ENCODE measurements at regions not wholly inside any gene's neighbourhood (a gene's known extent, or its start where the extent isn't known, plus 50 kb on each side); places are given as distances from the start of the nearest gene placed in this dataset.
"Not testable (repeated sequence)": the region's sequence is repeated elsewhere in the genome, so short reads cannot be mapped to it uniquely, and the experiment has no call there.

DNA sequence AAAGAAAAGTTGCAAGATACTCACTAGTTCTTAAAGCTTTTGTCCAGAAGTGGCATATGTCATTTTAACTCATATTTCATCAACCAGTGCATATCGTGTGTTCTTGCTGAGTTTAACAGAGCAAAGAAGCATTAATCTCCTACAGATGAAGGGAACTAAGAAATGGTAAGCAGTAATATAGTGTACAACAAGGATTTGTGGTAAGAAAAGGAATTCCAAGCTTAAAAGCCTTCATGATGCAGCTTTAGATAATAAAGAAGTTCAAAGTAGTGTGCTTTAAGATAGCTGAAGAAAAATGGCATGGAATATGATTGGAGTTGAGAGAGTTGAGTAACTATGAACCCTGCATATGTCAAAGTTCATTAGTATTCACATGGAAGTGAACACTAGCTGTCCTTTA is 649.8 kb upstream of the FSHR start:
- no peak for DNase-seq

DNA sequence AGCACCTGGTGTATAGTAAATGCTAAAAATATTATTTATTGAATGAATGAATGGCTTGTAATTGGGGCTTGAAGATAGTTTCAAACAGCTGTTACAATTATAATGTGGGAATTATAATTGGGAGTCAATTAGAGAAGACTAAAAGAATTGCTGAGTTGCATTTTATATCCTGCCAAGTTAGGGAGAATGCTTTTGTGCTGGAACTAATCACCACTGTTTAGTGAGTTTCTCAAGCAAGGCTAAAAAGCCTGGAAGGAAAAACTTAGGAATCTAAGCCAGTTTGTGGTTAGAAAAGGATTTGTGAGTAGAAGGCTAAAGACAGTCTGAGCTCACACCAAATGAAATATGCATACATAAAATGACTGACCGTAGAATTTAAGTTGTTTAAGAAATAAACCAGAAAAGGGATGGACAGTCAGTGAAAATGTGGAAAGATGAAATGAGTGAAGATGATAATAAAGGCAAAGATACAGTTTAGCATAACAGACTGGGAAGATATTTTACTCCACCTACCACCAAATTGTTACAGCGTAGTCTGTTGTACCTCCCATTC is 647.7 kb upstream of the FSHR start:
- DNase-seq, result peak in 2 of 58 donors; percentile 0 to 3

DNA sequence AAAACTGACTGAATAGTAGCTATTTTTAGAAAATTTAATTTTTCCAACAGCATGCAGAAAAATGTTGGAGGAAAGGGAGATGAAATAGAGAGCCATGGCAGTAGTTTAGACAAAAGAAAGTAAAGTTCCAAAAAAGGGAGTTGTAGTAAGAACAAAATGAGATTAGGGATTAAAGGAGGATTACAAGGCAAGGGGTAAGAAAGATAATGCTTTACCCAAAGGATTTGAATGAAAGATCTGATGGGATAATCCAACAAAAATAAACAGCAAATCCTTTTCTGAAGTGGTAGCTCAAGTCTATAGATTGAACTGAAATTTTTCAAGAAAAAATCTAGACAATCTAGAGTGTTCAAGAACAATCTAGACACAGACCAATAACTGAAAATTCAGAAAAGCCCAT is 644.3 kb upstream of the FSHR start:
- no peak for DNase-seq

DNA sequence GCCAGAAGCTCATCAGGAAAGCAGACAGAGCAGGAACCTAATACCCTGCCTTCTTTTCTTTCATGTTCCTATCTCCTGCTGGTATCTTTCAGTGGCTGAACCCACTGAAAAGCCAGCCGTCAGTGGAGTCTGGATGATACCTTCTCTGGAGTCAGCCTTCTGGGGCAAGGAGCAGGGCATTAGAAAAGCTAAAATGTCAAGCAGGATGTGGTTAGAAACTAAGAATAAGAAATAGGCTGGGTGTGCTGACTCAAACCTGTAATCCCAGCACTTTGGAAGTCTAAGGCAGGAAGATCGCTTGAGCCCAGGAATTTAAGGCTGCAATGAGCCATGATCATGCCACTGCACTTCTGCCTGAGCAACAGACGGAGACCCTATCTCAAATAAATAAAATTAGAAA is 642.0 kb upstream of the FSHR start:
- no peak for DNase-seq

DNA sequence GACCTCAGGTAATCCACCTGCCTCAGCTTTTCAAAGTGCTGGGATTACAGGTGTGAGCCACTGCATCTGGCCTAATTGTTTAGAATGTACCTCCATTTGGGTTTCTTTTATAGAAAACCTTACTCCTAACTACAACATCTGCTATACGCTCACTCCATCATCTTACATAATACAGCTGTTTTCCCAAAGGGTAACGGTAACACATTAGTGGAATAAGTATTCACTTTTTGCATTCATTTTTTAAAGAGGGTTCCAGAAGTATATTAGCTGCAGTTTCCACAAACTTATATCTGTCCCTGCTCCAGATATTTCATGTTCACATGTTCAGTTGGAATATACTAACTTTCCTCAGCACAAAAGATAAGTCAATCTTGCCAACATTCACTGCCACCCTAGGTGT is 640.1 kb upstream of the FSHR start:
- DNase-seq, result no peak

DNA sequence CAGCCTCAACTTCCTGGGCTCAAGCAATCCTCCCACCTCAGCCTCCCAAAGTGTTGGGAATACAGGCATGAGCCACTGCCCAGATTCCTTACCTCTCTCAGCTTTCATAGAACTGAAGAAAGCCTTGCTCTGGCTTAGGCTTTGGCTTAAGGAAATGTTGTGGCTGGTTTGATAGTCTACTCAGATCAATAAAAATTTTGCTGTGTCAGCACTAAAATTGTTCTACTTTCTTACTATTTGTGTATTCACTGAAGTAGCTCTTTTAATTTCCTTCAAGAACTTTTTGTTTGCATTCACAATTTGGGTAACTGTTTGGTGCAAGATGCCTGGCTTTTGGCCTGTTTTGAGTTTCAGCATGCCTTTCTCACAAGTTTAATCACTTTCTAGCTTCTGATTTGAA is 634.0 kb upstream of the FSHR start:
- no peak for DNase-seq

DNA sequence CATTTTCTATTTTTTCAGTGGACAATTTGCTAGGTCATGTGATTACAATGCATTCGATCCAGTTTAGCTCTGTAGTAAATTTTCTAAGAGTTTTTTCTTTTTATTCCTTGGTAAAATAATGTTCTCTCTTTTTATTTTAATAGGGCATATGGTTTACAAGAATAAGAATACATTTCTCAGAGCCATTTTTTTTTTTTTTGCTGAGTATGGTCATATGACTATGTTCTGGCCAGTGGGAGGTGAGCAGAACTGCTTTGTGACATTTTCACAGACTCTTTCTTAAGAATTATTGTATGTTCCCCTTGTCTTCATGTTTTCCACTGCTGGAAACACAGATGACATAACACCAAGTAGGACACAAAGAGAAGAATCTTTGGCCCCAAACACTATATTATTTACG is 626.6 kb upstream of the FSHR start:
- no peak for DNase-seq

DNA sequence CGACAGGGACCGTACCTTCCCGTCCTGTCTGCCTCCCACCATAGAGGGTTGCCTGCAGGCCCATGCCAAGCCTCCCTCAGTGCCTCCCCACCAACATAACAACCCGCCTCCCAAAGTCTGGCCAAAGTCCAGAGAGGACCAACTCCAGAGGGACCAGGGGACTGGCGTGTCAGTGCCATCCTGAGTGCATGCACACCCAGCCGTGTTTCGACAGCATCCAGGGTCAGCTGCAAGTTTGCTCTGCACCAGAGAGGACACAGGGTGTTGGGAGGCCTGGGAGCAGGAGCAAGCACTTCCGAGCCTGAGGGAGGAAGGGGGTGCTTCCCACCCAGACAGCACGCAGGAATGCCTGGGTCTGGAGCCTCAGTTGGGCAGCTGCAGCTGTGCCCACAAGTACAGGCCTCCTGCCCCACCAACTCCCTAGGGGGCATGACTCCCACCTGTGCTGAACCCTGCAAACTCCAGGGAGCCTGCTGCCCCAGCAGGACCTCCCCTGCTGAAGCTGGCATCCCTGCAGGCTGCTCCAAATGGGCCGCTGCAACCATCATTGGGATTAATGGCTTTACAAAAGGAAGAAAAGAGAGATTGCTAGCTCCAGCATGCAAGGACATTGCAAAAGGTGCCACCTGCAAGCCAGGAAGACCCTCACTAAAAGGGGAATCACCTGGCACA is 618.1 kb upstream of the FSHR start:
- DNase-seq, result no peak

DNA sequence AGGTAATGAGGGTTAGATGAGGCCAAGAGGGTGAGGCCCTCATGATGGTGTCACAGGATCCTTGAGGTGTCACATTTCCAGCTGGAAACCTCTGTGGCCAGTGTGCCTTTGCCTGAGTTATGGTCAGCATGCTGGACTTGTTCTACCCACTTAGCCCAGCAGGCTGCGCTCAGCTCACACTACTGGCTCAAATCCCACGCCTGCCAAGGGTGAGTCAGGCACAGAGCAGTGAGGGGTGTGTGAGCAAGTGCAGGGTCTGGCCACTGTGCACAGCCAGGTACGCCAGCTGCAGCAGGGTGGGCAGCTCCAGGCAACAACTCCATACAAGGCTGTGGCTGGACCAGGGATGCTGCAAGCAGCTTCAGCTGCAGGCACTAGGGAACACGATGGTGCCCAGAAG is 616.6 kb upstream of the FSHR start:
- peak in 38 of 58 donors; percentile 0 to 56 (median 18) for DNase-seq

DNA sequence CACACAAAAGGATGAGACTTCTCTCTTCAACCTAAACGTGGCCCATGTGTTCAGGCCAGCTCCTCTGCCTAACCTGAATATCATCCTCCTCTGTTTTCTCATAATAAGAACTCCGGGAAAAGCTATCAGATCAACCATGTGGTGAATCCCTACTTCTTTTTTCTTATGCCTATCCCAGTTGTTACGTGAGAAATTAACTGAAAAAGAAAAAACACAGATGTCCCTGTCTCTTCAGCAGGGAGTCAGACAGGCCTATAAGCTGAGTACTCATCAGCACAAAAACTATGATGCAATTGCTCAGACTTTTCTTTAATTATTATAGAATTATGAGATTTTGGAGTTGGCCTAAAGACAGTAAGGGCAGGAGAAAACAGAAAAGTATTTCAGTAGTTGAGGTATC is 613.0 kb upstream of the FSHR start:
- DNase-seq, result no peak

DNA sequence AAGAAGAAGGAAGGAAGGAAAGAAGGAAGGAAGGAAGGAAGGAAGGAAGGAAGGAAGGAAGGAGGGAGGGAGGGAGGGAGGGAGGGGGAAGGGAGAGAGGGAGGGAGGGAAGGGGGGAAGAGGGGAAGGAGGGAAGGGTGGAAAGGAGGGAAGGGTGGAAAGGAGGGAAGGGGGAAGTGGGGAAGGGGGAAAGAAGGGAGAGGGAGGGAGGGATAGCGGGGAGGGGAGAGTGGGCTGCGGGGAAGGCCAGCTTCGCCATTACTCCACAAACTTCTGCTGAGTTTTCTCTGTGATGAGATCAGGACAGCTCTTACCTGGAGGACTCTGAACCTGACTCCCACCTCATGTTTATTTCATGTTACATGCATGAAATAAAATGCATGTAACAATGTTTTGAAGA is 601.5 kb upstream of the FSHR start:
- no peak for DNase-seq

DNA sequence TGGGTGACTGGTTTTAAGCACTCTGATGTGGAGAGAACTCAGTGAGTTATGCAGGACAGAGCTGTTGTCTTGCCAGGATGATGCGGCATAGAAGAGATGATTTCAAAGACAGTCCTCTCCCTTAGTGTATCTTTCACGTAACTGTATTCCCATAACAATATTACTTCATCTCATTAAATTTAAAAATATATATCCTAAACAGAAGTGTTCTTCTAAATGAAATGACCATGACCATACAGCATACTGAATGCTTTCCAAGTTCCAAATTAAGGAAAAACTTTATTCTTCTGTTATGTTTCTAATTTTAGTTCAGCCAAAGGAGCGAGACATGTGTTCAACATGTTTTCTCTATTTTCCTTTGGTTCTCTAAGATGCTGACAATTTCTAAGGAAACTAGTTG is 600.1 kb upstream of the FSHR start:
- peak in 1 of 58 donors; percentile 2 for DNase-seq

DNA sequence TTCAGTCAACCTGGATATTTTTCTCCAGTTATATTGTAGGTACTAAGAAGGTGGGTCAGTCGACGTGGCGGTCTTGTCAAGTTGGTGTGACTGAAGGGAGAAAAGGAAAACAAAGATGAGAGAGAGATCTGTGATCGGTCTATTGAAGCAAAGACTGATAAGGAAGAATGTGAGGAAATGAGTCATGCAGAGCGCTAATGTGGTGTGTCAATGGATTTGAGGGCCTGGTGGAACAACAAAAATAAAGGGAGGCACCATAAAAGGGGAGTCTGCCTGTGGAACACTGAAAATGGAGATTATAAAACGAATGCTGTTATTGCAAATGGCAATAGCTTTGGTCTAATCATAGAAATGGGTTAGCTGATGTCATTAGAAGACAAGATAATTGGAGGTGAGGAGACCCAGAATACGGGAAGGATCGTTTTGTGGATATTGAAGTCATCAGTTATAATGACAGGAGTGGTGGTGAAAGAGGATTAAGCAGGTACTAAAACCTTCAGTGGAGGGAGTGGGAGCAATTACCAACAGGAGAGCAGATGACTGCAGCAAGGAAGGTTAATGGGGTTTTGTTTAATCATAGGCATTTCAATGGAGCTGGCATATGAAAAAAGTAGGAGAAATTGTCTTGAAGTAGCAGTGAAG is 599.1 kb upstream of the FSHR start:
- DNase-seq, result no peak

DNA sequence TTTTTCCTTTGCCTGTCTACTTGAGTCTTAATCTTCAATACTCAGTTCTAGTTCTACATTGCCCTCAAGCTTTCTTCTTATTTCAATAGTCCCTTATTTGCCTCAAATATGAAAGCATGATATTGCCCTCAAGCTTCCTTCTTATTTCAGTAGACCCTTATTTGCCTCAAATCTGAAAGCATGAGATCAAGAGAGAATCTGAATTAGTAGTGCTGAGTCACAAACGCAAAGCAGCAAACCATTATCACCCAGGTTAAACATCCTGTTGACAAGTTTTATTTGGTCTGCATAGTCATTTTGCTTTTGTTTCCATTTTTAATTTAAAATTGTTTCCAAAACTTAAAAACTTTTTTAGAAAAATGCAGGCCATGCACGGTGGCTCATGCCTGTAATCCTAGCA is 583.3 kb upstream of the FSHR start:
- no peak for DNase-seq

DNA sequence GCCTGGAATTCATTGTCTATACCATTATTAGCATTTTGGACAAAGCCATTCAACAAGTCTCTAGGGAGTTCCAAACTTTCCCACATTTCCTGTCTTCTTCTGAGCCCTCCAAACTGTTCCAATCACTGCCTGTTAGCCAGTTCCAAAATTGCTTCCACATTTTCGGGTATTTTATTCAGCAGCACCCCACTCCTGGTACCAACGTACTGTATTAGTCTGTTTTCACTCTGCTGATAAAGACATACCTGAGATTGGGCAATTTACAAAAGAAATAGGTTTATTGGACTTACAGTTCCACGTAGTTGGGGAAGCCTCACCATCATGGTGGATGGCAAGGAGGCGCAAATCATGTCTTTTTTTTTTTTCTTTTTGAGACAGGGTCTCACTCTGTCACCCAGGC is 578.6 kb upstream of the FSHR start:
- DNase-seq, result not testable (repeated sequence)

DNA sequence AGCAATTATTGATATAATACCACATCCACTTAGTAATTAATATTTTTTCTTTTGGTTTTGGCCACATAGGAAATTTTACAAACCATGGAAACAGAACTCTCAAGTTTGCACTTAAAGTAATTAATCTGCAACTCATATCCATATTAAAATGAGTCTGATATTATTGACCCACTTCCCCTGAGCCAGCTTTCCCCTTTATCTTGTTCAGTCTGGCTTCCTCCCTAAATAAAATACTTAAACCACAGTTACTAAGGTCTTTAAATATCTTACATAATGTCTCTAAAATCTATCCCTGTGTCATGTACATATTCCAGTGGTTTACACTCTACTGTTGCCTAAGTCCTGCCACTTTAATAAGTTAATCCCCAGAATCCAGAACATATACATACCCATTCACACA is 564.9 kb upstream of the FSHR start:
- no peak for DNase-seq

DNA sequence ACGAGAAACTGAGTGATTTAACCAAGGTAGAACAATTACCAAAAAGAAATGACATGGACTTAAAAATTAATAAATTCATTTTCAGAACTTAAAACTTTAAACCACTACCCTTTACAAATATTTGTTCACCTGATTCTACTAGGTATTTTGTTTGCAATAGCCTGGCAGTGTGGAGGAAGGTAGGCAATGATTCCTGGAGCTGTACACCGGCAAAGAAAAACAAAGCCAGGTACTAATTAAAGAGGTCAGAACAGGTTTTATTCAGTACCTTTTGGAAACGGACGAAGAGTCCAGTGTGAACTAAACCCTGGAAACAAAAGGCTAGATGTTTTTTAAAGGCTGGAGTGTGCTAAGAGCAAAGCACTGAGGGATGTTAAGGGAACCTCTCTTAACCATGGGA is 561.3 kb upstream of the FSHR start:
- DNase-seq, result no peak

DNA sequence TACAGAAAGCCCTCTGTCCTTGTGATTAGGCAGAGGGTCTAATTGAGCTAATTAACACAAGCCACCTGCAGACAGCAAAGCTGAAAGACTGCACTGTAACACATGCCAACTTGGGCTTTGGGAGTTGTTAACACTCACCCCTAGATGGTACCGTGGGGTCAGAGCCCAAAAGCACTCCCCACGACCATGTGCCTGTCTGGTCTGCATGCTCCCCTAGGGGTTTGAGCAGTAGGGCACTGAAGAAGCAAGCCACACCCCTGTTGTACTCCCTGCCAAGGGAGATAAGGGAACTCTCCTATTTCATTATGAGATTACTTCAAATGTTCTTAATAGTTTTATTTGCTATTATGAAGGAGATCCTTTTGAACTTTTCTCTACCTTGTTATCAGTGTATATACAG is 560.1 kb upstream of the FSHR start:
- DNase-seq, result no peak

DNA sequence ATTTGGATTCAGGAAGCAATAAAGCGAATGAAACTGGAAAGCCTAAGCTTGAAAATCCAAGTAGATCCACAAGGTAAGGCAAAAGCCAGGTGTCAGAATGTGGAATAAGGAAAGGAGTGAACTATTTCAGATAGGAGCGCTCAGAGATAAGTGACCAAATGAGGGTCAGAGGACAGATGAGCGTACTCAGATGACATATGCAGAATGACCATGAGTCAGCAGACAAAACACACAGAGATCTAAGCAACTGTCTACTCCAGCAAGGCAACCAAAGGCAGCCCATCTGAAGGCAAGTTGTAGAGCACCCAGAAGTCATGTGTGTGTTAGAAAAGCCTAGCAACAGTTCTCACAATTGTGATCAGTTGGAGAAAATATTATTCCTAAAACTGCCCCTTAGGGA is 548.4 kb upstream of the FSHR start:
- DNase-seq, result no peak

DNA sequence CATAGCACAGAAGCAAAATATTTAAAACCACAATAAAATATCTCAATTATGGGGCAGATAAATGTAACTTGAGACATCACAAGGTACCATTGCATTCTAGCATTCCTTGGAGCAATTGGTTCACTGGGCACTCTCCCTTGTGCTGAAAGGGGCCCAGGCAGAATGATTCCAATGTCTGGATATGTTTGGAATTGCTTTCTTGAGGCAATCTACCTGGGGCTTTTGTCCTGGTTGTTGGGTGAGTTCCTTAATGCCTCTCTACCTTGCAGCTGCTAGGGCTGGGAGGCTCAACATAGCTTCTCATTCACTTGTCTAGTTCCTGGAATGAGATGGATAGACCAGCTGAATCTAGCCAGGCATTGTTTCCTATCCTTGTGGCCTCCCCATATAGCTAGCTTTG is 539.6 kb upstream of the FSHR start:
- DNase-seq, result no peak

DNA sequence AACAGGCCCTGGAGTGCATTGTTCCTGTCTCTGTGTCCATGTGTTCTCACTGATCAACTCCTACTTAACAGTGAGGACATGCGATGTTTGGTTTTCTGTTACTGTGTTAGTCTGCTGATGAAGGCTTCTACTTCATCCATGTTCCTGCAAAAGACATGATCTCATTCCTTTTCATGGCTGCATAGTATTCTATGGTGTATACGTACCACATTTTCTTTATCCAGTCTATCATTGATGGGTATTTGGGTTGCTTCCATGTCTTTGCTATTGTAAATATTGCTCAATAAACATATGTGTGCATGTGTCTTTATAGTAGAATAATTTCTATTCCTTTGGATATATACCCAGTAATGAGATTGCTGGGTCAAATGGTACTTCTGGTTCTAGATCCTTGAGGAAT is 537.7 kb upstream of the FSHR start:
- not testable (repeated sequence) for DNase-seq

DNA sequence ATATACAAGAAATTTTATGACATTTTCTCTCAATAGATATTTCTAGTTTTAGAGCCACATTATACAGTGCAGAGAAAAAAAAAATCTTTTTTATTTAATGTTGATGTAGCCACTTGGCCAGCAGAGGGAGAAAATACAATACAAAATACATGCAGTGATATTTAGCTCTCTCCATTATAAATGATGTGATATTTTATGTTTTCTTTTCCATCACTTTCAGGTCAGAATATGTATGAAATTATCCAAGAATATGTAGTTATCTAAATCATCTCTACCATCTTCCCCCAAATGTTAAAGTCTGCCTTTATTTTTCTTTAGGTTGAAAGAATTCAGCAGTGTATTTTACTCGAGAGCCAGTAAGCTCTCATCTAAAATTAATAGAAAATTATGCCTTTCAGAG is 533.6 kb upstream of the FSHR start:
- DNase-seq, result no peak

DNA sequence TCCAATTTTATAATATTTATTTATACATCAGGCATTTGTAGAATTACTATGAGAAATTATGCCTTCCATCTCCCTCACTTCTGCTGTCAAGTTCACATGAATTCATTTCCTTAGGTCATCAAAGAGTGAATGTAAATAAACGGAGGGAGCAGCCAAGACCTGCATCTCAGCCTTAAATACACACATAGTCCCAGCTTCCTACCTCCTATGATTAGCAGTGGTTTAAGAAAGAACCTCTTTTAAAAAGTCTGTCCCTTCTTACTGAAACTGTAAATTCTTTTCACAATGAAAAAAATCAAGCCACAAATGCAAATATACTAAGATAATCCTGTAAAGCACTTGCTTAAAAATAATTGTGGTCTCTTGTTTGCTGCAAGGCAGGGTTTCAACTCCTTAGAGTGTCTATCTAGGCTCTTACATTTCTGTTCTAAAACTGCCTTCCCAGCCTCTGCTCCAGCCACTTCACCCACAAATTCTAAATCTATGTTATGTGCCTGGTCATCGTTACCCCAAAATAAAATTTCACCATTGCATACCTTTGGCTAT is 532.7 kb upstream of the FSHR start:
- DNase-seq, result no peak
